ENCODE measurements at regions not wholly inside any gene's neighbourhood (a gene's known extent, or its start where the extent isn't known, plus 50 kb on each side); places are given as distances from the start of the nearest gene placed in this dataset.

GRCh38 chr2:71952572-71953188 is 195.0 kb downstream of the CYP26B1 start:
- no peak overlapping the region for H3K4me3 ChIP-seq (ENCODE audit: low read depth, low read length)
- H3K4me1 ChIP-seq (ENCODE audit: control insufficient read depth, insufficient read depth, low read length), result peaks cover 20% of the 10 kb centered on the region; the same call in 1 of the 2 replicates
- H3K27ac ChIP-seq (ENCODE audit: low read depth, low read length), result no peak overlapping the region
- H3K9me3 ChIP-seq (ENCODE audit: control insufficient read depth, insufficient read depth, low read depth, low read length), result peaks cover 10% of the 10 kb centered on the region; the same call in 1 of the 2 replicates
- no peaks in the 10 kb centered on the region for H3K36me3 ChIP-seq (ENCODE audit: control insufficient read depth, insufficient read depth, low read length)
- H3K9ac ChIP-seq (ENCODE audit: low read length), result no peak overlapping the region
- H3K27me3 ChIP-seq (ENCODE audit: control insufficient read depth, insufficient read depth, low read length), result no peaks in the 10 kb centered on the region

- Histone ChIP-seq H3K36me3 (ENCODE audit: control insufficient read depth, insufficient read depth, low read length) (no peaks in the 10 kb centered on the region), H3K4me3 (ENCODE audit: low read depth, low read length) (no peak overlapping the region), H3K9me3 (ENCODE audit: control insufficient read depth, insufficient read depth, low read depth, low read length) (peaks cover 7% of the 10 kb centered on the region; the same call in 1 of the 2 replicates), H3K27me3 (ENCODE audit: control insufficient read depth, insufficient read depth, low read length) (no peaks in the 10 kb centered on the region), H3K4me1 (ENCODE audit: control insufficient read depth, insufficient read depth, low read length) (peaks cover 20% of the 10 kb centered on the region; the same call in 1 of the 2 replicates), H3K27ac (ENCODE audit: low read depth, low read length) (no peak overlapping the region), H3K9ac (ENCODE audit: low read length) (no peak overlapping the region)
Observed at GRCh38 chr2:71951718-71952404, 195.8 kb downstream of the CYP26B1 start.

- Histone ChIP-seq H3K9ac (ENCODE audit: low read length) (no peak overlapping the region), H3K9me3 (ENCODE audit: control insufficient read depth, insufficient read depth, low read depth, low read length) (peaks cover 3% of the 10 kb centered on the region; the same call in 1 of the 2 replicates), H3K4me1 (ENCODE audit: control insufficient read depth, insufficient read depth, low read length) (peaks cover 20% of the 10 kb centered on the region; the same call in 1 of the 2 replicates), H3K4me3 (ENCODE audit: low read depth, low read length) (no peak overlapping the region), H3K27ac (ENCODE audit: low read depth, low read length) (no peak overlapping the region), H3K36me3 (ENCODE audit: control insufficient read depth, insufficient read depth, low read length) (no peaks in the 10 kb centered on the region), H3K27me3 (ENCODE audit: control insufficient read depth, insufficient read depth, low read length) (no peaks in the 10 kb centered on the region)
Observed at GRCh38 chr2:71951083-71951468, 196.6 kb downstream of the CYP26B1 start.

- H3K27me3 ChIP-seq (ENCODE audit: control insufficient read depth, insufficient read depth, low read length), result no peaks in the 10 kb centered on the region
- no peak overlapping the region for H3K4me3 ChIP-seq (ENCODE audit: low read depth, low read length)
- no peak overlapping the region for H3K27ac ChIP-seq (ENCODE audit: low read depth, low read length)
- peaks cover 20% of the 10 kb centered on the region; the same call in 1 of the 2 replicates for H3K4me1 ChIP-seq (ENCODE audit: control insufficient read depth, insufficient read depth, low read length)
- H3K36me3 ChIP-seq (ENCODE audit: control insufficient read depth, insufficient read depth, low read length), result no peaks in the 10 kb centered on the region
- H3K9ac ChIP-seq (ENCODE audit: low read length), result no peak overlapping the region
- H3K9me3 ChIP-seq (ENCODE audit: control insufficient read depth, insufficient read depth, low read depth, low read length), result no peaks in the 10 kb centered on the region
Observed at GRCh38 chr2:71950256-71951082, 197.2 kb downstream of the CYP26B1 start.

- Histone ChIP-seq H3K4me3 (ENCODE audit: low read depth, low read length) (no peak overlapping the region), H3K36me3 (ENCODE audit: control insufficient read depth, insufficient read depth, low read length) (no peaks in the 10 kb centered on the region), H3K9ac (ENCODE audit: low read length) (no peak overlapping the region), H3K27ac (ENCODE audit: low read depth, low read length) (no peak overlapping the region), H3K4me1 (ENCODE audit: control insufficient read depth, insufficient read depth, low read length) (peaks cover 22% of the 10 kb centered on the region; the same call in 1 of the 2 replicates), H3K9me3 (ENCODE audit: control insufficient read depth, insufficient read depth, low read depth, low read length) (no peaks in the 10 kb centered on the region), H3K27me3 (ENCODE audit: control insufficient read depth, insufficient read depth, low read length) (no peaks in the 10 kb centered on the region)
Observed at GRCh38 chr2:71949537-71949798, 198.2 kb downstream of the CYP26B1 start.

- H3K9ac ChIP-seq (ENCODE audit: low read length), result no peak overlapping the region
- no peaks in the 10 kb centered on the region for H3K36me3 ChIP-seq (ENCODE audit: control insufficient read depth, insufficient read depth, low read length)
- H3K4me3 ChIP-seq (ENCODE audit: low read depth, low read length), result no peak overlapping the region
- H3K4me1 ChIP-seq (ENCODE audit: control insufficient read depth, insufficient read depth, low read length), result peaks cover 25% of the 10 kb centered on the region; the same call in 1 of the 2 replicates
- H3K9me3 ChIP-seq (ENCODE audit: control insufficient read depth, insufficient read depth, low read depth, low read length), result no peaks in the 10 kb centered on the region
- no peak overlapping the region for H3K27ac ChIP-seq (ENCODE audit: low read depth, low read length)
- H3K27me3 ChIP-seq (ENCODE audit: control insufficient read depth, insufficient read depth, low read length), result no peaks in the 10 kb centered on the region
Observed at GRCh38 chr2:71948781-71949536, 198.7 kb downstream of the CYP26B1 start.

- no peaks in the 10 kb centered on the region for H3K27me3 ChIP-seq (ENCODE audit: control insufficient read depth, insufficient read depth, low read length)
- no peak overlapping the region for H3K9ac ChIP-seq (ENCODE audit: low read length)
- H3K4me1 ChIP-seq (ENCODE audit: control insufficient read depth, insufficient read depth, low read length), result peaks cover 26% of the 10 kb centered on the region; the same call in 1 of the 2 replicates
- no peaks in the 10 kb centered on the region for H3K9me3 ChIP-seq (ENCODE audit: control insufficient read depth, insufficient read depth, low read depth, low read length)
- H3K36me3 ChIP-seq (ENCODE audit: control insufficient read depth, insufficient read depth, low read length), result no peaks in the 10 kb centered on the region
- H3K4me3 ChIP-seq (ENCODE audit: low read depth, low read length), result no peak overlapping the region
- H3K27ac ChIP-seq (ENCODE audit: low read depth, low read length), result no peak overlapping the region
Observed at GRCh38 chr2:71947809-71948208, 199.9 kb downstream of the CYP26B1 start.

- H3K27me3 ChIP-seq (ENCODE audit: control insufficient read depth, insufficient read depth, low read length), result no peaks in the 10 kb centered on the region
- H3K4me3 ChIP-seq (ENCODE audit: low read depth, low read length), result no peak overlapping the region
- H3K4me1 ChIP-seq (ENCODE audit: control insufficient read depth, insufficient read depth, low read length), result peaks cover 14% of the 10 kb centered on the region; the same call in 1 of the 2 replicates
- H3K36me3 ChIP-seq (ENCODE audit: control insufficient read depth, insufficient read depth, low read length), result no peaks in the 10 kb centered on the region
- no peak overlapping the region for H3K9ac ChIP-seq (ENCODE audit: low read length)
- H3K9me3 ChIP-seq (ENCODE audit: control insufficient read depth, insufficient read depth, low read depth, low read length), result no peaks in the 10 kb centered on the region
- H3K27ac ChIP-seq (ENCODE audit: low read depth, low read length), result no peak overlapping the region
Observed at GRCh38 chr2:71945603-71945959, 202.1 kb downstream of the CYP26B1 start.

- Histone ChIP-seq H3K27me3 (ENCODE audit: control insufficient read depth, insufficient read depth, low read length) (no peaks in the 10 kb centered on the region), H3K27ac (ENCODE audit: low read depth, low read length) (no peak overlapping the region), H3K36me3 (ENCODE audit: control insufficient read depth, insufficient read depth, low read length) (no peaks in the 10 kb centered on the region), H3K9ac (ENCODE audit: low read length) (no peak overlapping the region), H3K9me3 (ENCODE audit: control insufficient read depth, insufficient read depth, low read depth, low read length) (no peaks in the 10 kb centered on the region), H3K4me1 (ENCODE audit: control insufficient read depth, insufficient read depth, low read length) (peaks cover 9% of the 10 kb centered on the region; the same call in 1 of the 2 replicates), H3K4me3 (ENCODE audit: low read depth, low read length) (no peak overlapping the region)
Observed at GRCh38 chr2:71944806-71945602, 202.7 kb downstream of the CYP26B1 start.

GRCh38 chr2:71944183-71944550 is 203.5 kb downstream of the CYP26B1 start:
- Histone ChIP-seq H3K4me3 (ENCODE audit: low read depth, low read length) (no peak overlapping the region), H3K9ac (ENCODE audit: low read length) (no peak overlapping the region), H3K9me3 (ENCODE audit: control insufficient read depth, insufficient read depth, low read depth, low read length) (no peaks in the 10 kb centered on the region), H3K36me3 (ENCODE audit: control insufficient read depth, insufficient read depth, low read length) (no peaks in the 10 kb centered on the region), H3K4me1 (ENCODE audit: control insufficient read depth, insufficient read depth, low read length) (peaks cover 9% of the 10 kb centered on the region; the same call in 1 of the 2 replicates), H3K27me3 (ENCODE audit: control insufficient read depth, insufficient read depth, low read length) (no peaks in the 10 kb centered on the region), H3K27ac (ENCODE audit: low read depth, low read length) (no peak overlapping the region)

Measured in HUES6 (cell line).